ENCODE measurements at regions not wholly inside any gene's neighbourhood (a gene's known extent, or its start where the extent isn't known, plus 50 kb on each side); places are given as distances from the start of the nearest gene placed in this dataset.

GRCh38 chr12:126228936-126229335 is 1163.7 kb downstream of the AACS start:
- TF ChIP-seq CTCF (IDR thresholded peaks at IDR 0.05; ENCODE audit: low read depth, low read length), result no peak
- no peak for TF ChIP-seq POLR2A (IDR thresholded peaks at IDR 0.05; ENCODE audit: extremely low read depth, insufficient read length)
